Gastrocnemius medialis (tissue), 4 donors: ENCODE measurements at regions not wholly inside any gene's neighbourhood (a gene's known extent, or its start where the extent isn't known, plus 50 kb on each side); places are given as distances from the start of the nearest gene placed in this dataset.
"Not testable (repeated sequence)": the region's sequence is repeated elsewhere in the genome, so short reads cannot be mapped to it uniquely, and the experiment has no call there.

ENCODE experiments used
- POLR2A ChIP-seq, 2 donors: fragments of 450-650 bp; IDR thresholded peaks; one replicate each; pipeline ENCODE4 v1.6.1; 2017; ENCODE audit warnings: antibody characterized with exemption in 2 of 2, mild to moderate bottlenecking in 2 of 2, moderate library complexity in 2 of 2
- TF ChIP-seq, protein P1 (sequence below), 5 experiments: fragments of 450-650 bp in 3 of 5; fragments of 200-600 bp in 2 of 5; sonication (generic) in 2 of 5; IDR thresholded peaks in 4 of 5; conservative IDR thresholded peaks in 1 of 5; 1 replicate in 4 of 5; 2 replicates in 1 of 5; pipeline ENCODE4 v1.5.1; 2016 to 2019; ENCODE audit warnings: antibody characterized with exemption in 5 of 5, mild to moderate bottlenecking in 3 of 5, moderate library complexity in 3 of 5

DNA sequence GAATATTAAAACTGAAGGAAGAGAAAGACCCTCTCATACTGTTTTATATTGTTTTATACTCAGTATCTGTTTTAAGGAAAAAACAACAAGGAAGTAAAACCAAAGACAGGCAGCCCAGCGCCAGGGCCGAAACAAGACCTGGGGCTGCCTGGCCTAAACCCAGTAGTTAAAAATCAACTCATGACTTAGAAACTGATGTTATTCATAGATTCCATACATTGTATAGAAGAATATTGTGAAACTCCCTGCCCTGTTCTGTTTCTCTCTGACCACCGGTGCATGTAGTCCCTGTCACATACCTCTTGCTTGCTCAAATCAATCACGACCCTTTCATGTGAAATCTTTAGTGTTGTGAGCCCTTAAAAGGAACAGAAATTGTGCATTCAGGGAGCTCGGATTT is 445.1 kb upstream of the FKBP1C start:
- TF ChIP-seq, protein P1, sequence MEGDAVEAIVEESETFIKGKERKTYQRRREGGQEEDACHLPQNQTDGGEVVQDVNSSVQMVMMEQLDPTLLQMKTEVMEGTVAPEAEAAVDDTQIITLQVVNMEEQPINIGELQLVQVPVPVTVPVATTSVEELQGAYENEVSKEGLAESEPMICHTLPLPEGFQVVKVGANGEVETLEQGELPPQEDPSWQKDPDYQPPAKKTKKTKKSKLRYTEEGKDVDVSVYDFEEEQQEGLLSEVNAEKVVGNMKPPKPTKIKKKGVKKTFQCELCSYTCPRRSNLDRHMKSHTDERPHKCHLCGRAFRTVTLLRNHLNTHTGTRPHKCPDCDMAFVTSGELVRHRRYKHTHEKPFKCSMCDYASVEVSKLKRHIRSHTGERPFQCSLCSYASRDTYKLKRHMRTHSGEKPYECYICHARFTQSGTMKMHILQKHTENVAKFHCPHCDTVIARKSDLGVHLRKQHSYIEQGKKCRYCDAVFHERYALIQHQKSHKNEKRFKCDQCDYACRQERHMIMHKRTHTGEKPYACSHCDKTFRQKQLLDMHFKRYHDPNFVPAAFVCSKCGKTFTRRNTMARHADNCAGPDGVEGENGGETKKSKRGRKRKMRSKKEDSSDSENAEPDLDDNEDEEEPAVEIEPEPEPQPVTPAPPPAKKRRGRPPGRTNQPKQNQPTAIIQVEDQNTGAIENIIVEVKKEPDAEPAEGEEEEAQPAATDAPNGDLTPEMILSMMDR (IDR thresholded peaks at IDR 0.05 in 4 of 5, conservative IDR thresholded peaks at IDR 0.05 in 1 of 5): not testable (repeated sequence)
- TF ChIP-seq POLR2A (IDR thresholded peaks at IDR 0.05): not testable (repeated sequence)
